Kidney capillary endothelial cell (primary cell): ENCODE measurements at regions not wholly inside any gene's neighbourhood (a gene's known extent, or its start where the extent isn't known, plus 50 kb on each side); places are given as distances from the start of the nearest gene placed in this dataset.
"Not testable (repeated sequence)": the region's sequence is repeated elsewhere in the genome, so short reads cannot be mapped to it uniquely, and the experiment has no call there.

Experiments used
- DNase-seq: peaks from one replicate; pipeline ENCODE4 v3.0.0-alpha.2; 2018; ENCODE audit warnings: low spot score

DNA sequence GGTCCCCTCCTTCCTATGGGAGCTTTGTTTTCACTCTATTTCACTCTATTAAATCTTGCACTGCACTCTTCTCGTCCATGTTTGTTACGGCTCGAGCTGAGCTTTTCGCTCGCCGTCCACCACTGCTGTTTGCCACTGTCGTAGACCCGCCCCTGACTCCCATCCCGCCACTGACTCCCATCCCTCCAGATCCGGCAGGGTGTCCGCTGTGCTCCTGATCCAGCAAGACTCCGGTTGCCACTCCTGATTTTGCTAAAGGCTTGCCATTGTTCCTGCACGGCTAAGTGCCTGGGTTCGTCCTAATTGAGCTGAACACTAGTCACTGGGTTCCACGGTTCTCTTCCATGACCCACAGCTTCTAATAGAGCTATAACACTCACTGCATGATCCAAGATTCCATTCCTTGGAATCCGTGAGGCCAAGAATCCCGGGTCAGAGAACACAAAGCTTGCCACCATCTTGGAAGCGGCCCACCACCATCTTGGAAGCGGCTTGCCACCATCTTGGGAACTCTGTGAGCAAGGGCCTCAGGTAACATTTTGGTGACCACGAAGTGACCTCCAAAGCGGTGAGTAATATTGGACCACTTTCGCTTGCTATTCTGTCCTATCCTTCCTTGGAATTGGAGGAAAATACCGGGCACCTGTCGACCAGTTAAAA lies 2025.4 kb downstream of the OLFM4 start:
- DNase-seq, result not testable (repeated sequence)

DNA sequence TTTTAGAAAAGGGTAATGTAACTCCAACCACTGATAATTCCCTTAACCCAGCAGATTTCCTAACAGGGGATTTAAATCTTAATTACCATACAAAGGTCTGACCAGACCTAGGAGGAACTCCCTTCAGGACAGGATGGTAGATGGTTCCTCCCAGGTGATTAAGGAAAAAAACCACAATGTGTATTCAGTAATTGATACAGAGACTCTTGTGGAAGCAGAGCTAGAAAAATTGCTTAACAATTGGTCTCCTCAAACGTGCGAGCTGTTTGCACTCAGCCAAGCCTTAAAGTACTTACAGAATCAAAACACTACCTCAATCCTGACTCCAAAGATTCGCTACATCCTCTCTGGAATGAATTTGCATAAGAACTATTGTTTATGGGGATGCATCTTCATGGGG lies 2027.1 kb downstream of the OLFM4 start:
- not testable (repeated sequence) for DNase-seq

DNA sequence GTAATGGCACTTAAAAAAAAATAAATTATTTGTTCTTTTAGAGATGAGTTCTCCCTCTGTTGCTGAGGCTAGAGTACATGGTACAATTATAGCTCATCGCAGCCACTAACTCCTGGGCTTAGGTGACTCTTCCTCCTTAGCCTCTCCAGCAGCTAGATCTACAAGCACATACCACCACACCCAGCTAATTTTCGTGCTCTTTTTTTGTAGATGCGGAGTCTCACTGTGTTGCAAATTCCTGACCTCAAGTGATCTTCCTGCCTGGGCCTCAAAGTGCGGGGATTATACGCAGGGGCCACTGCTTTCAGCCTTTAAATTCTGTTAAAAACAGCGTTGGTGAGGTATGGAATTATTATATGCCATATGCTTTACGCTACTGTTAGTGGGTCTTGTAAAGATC lies 2034.0 kb downstream of the OLFM4 start:
- DNase-seq, result no peak

DNA sequence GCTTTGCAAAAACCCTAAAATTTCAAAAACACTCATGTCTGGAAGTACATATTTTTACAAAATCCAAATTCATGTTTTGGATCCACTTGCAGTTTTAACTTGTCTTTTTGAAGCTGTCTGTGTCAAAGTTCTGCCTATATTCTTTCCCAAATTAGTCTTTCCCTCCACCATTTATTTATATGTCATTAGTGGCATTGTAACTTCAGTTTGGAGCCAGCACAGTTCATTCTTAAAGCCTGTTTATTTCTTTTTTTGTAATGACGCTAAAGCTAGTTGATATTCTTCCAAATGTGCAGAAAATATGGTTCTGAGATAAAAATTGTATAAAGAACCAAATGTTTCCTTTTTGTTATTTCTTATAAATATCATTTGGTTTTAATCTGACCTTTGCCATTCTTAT lies 2039.3 kb downstream of the OLFM4 start:
- DNase-seq, result no peak

DNA sequence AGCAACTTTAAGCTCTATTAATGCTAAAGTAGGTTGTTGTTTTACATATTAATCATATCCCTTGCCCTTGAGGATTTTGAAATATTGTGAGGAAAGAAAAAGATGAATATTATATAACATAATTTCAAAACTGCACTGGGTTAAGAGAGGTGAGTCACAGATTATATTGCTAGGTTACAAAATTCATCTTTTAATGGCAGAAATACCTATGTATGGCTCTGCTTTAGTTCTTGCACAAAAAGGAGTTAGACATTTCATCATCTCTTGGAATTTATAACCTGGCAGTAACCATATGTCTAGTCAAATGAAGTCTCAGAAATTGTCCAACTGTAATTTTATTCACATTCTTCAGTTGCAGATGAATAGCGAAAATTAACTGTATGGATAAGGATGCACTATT lies 2041.1 kb downstream of the OLFM4 start:
- no peak for DNase-seq

DNA sequence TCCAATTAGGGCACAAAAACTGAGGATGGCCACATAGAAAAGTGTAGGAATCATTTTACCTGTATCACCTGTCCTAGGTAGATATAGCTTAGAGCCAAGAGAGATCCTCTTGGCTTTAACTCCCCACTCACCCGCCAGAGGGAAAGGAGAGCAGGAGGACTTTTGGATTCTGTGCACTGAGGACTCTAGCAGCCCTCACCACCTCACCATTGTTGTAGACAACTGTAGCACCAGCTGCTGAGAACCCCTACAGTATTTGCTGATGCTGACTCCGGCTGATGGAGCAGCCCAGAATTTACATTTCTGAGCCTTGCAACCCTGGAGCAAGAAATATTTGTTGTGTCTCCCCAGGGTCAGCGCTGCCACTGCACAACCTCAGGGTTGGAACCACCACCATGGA lies 2044.4 kb downstream of the OLFM4 start:
- DNase-seq, result no peak

DNA sequence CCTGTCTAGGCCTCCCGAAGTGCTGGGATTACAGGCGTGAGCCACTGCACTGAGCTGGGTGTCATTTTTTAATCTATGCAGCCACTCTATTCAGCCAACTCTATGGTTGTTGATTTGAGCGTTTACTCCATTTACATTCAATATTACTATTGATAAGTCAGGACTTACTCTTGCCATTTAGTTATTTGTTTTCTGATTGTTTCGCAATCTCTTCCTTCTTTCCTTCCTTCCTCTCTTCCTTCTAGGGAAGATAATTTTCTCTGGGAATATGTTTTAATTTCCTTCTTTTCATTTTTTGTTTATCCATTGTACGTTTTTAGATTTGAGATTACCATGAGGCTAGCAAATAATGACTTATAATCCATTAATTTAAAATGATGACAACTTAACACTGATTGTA lies 2056.0 kb downstream of the OLFM4 start:
- no peak for DNase-seq

DNA sequence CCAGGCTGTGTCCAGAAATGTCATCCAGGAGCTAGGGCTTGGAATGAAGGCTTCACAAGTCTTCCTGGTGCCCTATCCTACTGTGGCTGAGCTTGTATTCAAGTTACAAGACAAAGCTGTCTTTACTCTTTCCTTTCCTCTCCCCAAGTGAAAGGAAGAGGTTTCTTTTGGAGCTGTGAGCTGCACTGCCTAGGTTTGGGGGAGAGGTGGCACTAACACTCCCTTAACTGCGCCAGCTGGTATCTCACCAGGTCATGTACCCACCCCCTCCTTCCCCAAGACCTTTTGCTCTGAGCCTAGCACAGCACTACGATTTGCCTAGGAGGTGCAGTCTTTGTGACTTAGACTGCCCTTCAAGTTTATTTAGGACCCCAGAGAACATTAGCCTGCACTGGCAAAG lies 2053.6 kb upstream of the PRR20A start:
- DNase-seq, result no peak

DNA sequence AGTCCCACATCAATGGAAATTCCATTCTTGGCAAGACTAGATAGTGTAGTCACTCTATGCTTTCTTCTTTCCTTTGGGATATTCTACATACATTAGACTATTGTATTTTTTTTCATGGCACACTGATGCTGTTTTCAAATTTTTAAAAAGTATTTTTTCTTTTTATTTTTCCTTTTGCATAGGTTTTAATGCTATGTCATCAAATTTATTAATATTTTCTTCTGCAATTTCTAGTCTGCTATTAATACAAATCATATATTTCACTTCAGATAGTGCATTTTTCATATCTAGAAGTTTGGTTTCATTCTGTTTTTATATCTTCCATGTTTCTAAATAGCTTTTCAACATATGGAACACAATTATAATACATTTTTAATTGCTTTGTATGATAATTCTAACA lies 2050.1 kb upstream of the PRR20A start:
- no peak for DNase-seq

DNA sequence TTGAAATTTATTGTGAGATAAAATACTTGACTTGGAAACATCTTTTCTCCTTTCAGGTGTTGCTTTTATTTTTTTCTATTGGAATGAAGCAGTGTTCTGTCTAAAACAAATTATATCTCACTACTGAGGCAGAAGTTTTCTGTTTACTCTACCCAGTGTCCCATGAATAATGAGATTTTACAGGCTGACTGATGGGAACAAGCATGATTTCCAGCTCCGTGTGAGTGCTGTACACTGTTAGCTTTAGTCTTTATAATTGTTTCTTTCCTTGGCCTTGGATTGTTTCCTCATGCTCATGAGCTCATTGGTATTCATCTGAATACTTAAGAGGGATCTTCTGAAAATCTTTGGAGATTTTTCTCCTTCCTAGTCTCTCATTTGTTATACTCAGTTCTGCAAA lies 2049.5 kb upstream of the PRR20A start:
- no peak for DNase-seq

DNA sequence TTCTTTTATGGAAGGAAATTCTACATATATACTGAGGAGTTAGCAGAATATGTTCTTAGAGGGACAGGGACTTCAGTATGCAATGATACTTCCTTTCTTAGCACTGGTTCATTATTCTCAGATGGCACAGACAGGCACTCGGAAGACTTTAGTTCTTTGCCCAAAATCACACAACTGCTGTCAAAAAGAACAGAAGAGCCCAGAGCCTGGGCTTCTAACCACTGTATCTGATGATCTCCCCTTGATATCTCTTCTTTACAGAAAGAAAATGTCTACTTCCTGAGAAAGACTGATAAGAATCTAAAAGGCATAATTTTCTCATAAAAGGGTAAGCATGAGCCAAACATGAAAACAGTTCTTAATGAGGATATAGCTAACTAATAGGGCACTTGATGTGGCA lies 2034.2 kb upstream of the PRR20A start:
- no peak for DNase-seq

DNA sequence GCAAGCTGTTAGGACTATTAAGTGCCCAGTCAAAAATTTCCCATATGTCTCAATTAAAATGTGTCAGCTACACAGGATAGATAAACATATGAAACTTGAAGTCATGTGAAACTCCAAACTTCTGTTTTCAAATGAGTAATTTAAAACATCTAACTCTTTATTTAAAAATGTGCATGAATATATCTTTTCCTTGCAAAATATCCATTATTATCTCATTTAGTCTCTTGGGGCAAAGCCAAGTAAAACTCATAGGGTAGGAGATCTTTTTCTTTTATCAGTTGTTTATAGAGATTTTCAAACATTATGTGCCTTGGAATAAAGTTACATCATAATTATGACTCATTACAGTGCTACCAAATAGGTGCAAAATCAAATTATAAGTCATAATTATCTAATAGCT lies 2020.1 kb upstream of the PRR20A start:
- no peak for DNase-seq

DNA sequence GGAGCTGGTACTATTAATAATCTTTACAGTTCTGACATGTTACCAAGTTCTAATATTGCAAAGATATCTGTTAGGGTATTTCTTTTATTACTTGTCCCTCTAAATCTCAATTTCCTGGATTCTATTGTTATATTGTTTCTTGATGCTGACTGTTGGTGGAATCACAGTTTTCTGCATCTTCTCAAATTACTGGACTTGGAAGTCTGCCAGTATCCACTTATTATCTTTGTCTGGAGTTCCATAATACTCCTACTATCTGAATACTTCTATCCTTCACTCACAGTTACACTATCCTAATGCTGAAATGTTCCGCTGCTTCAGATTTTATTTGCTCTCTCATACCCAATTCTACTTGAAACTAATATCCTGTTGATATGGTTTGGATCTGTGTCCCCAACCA lies 1985.7 kb upstream of the PRR20A start:
- DNase-seq, result no peak

DNA sequence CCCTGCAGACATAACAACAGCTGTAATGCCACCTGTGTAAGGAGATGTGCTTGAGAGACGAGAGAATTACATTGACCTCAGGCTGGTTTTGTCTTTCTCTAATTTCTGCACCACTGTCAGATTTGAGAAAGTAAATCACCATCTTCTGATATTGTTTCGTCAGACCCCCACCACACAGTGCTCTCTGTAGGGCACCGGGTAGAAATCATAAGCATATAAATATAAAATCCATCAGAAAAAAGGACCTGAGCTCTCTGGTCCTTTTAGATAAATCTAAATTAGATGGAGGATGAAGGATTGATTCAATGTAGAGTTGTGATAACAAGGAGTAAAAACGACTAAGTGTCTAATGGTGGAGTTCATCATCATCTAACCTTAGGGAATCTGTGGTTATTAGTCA lies 1981.0 kb upstream of the PRR20A start:
- no peak for DNase-seq

DNA sequence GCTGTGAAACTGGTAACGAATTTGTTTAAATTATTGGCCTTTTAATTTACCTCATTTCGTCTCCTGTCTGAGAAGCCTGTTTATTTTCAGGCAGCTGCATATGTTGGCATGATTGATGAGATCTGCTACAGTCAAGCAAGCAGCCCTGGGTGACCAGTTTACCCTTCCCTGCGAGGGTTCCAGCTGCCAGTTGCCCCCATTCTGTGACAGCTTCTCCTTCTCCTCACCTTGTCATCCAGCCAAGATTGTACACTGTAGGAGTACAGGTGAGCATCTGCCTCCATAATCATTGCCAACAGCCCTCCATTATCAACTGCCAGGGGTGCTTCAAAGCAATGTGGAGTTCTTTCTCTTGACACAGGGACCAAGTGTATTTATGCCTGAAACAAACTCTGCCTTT lies 1979.9 kb upstream of the PRR20A start:
- DNase-seq, result no peak

DNA sequence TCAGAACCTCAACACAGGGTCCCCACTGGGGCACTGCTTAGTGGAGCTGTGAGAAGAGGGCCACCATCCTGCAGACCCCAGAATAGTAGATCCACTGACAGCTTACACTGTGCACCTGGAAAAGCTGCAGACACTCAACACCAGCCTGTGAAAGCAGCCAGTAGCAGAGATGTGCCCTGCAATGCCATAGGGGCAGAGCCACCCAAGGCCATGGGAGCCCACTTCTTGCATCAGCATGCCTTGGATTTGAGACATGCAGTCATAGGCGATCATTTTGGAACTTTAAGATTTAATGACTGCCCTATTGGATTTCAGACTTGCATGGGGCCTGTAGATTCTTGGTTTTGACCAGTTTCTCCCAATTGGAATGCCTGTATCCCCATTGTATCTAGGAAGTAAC lies 1962.1 kb upstream of the PRR20A start:
- not testable (repeated sequence) for DNase-seq

DNA sequence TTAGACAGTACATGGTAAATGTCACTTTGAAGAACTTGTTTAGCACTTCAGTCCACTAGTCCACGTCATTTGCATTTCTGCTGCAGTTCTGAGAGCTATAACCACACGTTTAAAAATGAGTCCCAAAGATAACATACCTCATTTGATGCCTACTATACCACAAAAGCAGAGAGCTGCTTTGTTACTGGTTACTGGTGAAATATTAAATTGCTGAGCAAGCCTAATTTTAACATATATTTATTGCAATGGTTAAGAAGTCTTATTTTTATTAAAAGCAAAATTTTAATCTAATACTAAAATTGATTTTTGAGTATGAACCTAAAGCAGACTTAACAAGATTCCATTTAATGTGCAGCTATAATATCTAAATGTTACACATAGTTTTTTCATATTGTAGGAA lies 1949.7 kb upstream of the PRR20A start:
- no peak for DNase-seq

DNA sequence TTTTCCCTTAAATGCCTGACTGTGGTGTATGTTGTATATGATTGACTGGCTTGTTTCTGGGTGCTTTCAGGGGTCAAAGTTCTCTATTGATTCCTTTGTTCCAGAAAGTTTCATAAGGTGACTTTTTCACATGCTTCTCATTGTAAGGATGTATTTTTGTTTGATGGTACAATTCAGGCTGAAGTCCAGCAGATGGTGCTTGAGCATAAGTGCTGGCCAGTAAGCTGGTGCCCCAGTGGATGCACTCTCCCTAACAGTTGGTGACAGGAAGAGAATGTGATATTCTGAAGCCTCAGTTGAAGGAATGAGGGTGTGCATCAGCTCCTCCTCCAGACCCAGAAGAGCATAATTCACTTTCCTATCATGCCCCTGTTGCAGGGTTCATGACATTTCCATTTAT lies 1941.6 kb upstream of the PRR20A start:
- no peak for DNase-seq

DNA sequence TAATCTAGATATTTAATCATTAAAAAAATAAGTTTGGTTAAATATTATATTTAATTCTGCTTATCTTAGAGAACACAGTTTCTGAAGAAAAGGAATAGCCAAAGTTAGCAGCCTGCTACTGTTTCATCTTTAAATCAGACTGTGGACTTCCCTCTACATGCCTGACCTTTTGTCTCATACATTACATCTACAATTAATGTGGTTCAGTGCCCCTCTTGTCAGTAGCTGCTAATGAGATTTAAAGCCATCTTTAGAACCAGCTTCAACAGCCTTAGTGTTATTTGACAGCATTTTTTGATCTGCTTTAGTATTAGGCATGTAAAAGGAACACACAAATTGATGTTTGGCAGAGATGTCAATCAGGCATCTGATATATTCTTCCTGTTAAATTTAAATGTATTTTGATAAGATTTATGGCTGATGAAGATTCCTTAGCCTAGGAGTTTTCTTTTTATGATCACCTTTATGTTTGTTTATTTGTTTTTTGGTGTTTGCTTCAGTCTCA lies 1925.8 kb upstream of the PRR20A start:
- no peak for DNase-seq

DNA sequence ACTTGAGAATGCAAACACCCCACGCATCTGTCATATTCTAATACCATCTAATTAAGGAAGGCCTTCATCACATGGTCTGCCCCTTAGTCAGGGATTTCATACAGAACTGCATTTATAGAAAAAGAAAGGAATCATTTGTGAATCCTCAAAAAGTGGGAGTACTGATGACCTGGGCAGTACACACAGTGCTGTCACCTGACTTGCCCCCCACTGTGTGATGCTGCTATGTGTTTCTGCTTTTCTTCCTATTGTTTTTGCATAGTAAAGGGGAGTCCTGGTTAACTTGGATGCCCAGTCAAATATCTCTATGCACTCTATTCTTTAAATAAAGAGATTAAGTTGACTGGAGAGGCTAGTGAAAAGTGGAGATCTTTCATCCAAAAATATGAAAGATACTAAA lies 1921.2 kb upstream of the PRR20A start:
- DNase-seq, result no peak

DNA sequence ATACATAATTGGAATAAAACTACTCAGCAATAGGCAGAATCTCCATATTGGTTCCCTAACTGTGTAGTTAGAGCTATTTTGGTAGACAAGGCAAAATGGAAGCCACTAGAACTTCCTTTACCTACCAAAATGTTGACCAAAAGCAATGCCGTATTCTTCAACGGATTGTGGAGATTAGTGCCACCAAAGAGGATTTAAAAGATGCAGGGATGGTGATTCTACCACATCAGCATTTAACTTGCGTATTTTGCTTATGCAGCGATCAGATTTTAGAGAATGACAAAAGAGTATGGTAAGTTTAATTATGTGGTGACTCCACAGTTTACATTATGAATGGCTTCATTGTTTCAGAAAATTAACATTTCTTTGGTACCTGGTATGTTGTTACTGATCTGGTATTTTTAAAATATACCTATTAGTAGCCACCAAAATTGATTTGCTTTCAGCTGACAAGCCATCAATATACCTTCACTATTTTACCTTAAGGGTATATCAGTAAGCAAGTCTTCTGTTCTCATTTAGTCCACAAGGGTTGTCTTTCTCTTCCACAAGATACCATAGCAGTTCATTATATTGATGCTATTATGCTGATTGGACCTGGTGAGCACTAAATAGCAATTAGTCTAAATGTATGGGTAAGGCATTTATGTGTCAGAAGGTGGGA lies 1910.7 kb upstream of the PRR20A start:
- no peak for DNase-seq

DNA sequence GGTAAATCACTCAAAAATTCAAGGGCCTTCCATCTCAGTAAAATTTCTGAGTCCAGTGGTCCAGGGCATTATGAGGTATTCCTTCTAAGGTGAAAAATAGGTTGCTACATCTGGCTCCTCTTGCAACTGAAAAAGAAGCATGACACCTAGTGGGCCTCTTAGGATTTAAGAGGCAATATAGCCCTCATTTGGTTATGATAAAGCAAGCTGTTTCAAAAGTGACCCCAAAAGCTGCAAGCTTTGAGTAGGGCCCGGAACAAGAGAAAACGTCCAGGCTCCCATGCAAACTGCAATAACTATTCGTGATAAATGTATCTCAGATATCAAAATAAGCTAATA lies 1910.2 kb upstream of the PRR20A start:
- DNase-seq, result no peak

DNA sequence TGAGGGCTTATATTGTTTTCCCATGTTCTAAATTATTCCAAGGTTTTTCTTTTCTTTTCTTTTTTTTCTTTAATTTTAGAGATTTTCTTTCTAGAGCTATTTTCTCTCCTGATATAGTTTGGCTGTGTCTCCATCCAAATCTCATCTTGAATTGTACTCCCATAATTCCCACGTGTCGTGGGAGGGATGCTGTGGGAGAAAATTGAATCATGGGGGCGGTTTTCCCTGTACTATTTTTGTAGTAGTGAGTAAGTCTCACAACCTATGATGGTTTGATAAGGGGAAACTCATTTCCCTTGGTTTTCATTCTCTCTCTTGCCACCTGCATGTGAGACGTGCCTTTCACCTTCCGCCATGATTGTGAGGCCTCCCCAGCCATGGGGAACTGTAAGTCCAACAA lies 1906.4 kb upstream of the PRR20A start:
- DNase-seq, result no peak

DNA sequence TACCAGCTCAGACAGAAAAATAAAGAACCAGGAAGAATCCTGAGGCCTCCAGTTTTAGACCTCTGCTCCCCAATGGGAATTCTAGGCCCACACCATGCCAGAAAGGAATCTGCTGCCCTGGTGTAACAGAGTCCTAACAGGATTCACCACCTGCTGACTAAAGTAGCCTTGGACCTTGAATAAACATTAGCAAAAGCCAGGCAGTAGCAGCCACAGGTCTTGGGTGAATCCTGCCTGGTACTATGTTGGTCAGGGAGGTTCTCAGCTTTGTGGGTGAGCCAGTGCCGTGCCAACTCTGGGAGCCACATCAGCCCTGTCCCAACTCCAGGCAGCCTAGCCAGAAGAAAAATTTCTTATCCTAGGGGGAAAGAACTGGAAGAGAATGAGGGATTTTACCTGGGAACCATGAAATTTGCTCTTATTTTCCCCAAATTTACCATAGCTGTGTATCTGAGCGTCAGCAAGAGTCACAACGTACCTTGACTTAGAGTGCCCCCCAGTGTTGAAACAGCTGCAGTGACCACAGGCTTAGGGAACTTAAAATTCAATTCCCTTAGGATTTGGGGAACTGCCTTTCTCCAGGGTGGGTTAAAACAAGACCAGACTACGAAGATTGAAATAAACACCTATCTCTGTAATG lies 1895.6 kb upstream of the PRR20A start:
- no peak for DNase-seq
